ENCODE measurements at regions not wholly inside any gene's neighbourhood (a gene's known extent, or its start where the extent isn't known, plus 50 kb on each side); places are given as distances from the start of the nearest gene placed in this dataset.

GRCh38 chr4:114466299-114466698, 132.3 kb upstream of the UGT8 start:
- no peak for TF ChIP-seq POLR2A (IDR thresholded peaks at IDR 0.05)
- TF ChIP-seq CTCF (IDR thresholded peaks at IDR 0.05) = no peak

All from adrenal gland (tissue), 5 donors.